ENCODE measurements at regions not wholly inside any gene's neighbourhood (a gene's known extent, or its start where the extent isn't known, plus 50 kb on each side); places are given as distances from the start of the nearest gene placed in this dataset.

DNA sequence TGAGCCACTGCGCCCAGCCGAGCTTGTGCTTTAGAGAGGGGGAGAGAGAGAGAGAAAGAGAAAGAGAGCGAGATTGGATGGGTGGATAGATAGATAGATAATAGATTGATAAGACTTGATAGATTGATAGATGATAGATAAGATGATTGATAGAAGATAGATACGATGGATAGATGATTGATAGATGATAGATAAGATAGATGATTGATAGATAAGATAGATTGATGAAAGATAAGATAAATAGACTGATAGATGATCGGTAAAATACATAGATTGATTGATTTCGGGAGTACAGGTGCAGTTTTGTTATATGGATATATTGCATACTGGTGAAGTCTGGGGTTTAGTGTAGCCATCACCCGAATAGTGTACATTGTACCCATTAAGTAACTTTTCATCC, 65.9 kb downstream of the SPRING1 start:
- TF ChIP-seq, protein P1, sequence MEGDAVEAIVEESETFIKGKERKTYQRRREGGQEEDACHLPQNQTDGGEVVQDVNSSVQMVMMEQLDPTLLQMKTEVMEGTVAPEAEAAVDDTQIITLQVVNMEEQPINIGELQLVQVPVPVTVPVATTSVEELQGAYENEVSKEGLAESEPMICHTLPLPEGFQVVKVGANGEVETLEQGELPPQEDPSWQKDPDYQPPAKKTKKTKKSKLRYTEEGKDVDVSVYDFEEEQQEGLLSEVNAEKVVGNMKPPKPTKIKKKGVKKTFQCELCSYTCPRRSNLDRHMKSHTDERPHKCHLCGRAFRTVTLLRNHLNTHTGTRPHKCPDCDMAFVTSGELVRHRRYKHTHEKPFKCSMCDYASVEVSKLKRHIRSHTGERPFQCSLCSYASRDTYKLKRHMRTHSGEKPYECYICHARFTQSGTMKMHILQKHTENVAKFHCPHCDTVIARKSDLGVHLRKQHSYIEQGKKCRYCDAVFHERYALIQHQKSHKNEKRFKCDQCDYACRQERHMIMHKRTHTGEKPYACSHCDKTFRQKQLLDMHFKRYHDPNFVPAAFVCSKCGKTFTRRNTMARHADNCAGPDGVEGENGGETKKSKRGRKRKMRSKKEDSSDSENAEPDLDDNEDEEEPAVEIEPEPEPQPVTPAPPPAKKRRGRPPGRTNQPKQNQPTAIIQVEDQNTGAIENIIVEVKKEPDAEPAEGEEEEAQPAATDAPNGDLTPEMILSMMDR (IDR thresholded peaks at IDR 0.05): no peak
- no peak for TF ChIP-seq POLR2A (IDR thresholded peaks at IDR 0.05)

Measured in thyroid gland (tissue), 4 donors.